Right lobe of liver (tissue), 6 donors: ENCODE measurements at regions not wholly inside any gene's neighbourhood (a gene's known extent, or its start where the extent isn't known, plus 50 kb on each side); places are given as distances from the start of the nearest gene placed in this dataset.

Experiments used
- ATAC-seq, 4 donors: fragments of 200-7000 bp; cut with Tn5 transposase; one replicate each; pipeline ENCODE4 v1.9.1; 2020; ENCODE audit warnings: mild to moderate bottlenecking in 4 of 4, moderate library complexity in 4 of 4
- DNase-seq, 3 donors: peaks; one replicate each; pipeline ENCODE4 v3.0.0-alpha.2; 2020
- H3K27ac ChIP-seq, 3 donors: fragments of 200-600 bp; one replicate each; pipeline ENCODE4 v1.8.0; 2022
- H3K27me3 ChIP-seq, 2 donors: fragments of 200-600 bp; one replicate each; pipeline ENCODE4 v1.8.0; 2022
- H3K36me3 ChIP-seq, 4 donors: fragments of 200-600 bp; sonication (generic) in 1 of 4; one replicate each; pipeline versions ENCODE4 v1.5.1 to v1.8.0; 2017 to 2022; ENCODE audit warnings: control low read depth in 1 of 4
- H3K4me1 ChIP-seq, 4 donors: fragments of 200-600 bp; sonication (generic) in 1 of 4; one replicate each; pipeline versions ENCODE4 v1.5.1 to v1.8.0; 2017 to 2022; ENCODE audit warnings: control low read depth in 1 of 4
- H3K4me3 ChIP-seq, 3 donors: fragments of 200-600 bp; one replicate each; pipeline ENCODE4 v1.8.0; 2022
- H3K9me3 ChIP-seq, 4 donors: fragments of 200-600 bp; sonication (generic) in 1 of 4; one replicate each; pipeline versions ENCODE4 v1.5.1 to v1.8.0; 2017 to 2022; ENCODE audit warnings: control low read depth in 1 of 4
- CTCF ChIP-seq, 4 donors: fragments of 200-600 bp in 3 of 4; fragments of 450-650 bp in 1 of 4; IDR thresholded peaks; one replicate each; pipeline versions ENCODE4 v1.5.1 to v1.8.0; 2016 to 2022; ENCODE audit warnings: antibody characterized with exemption in 4 of 4, mild to moderate bottlenecking in 2 of 4
- POLR2A ChIP-seq: fragments of 450-650 bp; IDR thresholded peaks from one replicate; pipeline ENCODE4 v1.6.1; 2017; ENCODE audit warnings: antibody characterized with exemption, mild to moderate bottlenecking
- WGBS: methylation state at CpG from one replicate; pipeline ENCODE4 v1.1.6; 2018; ENCODE audit warnings: low coverage, low lambda C conversion rate; ENCODE audit not compliant: insufficient coverage; ENCODE audit errors: missing lambda C conversion rate; 5-methylcytosine and 5-hydroxymethylcytosine counted together
- intact Hi-C, 2 donors: fragments of 100-400 bp; cut with DNase I; formaldehyde crosslinking; loops; one replicate each; pipeline versions ENCODE4 v1.11.2 to v1.14.1; 2022
- donor health status: DM: no; HTN: yes; CAD: no.
- donor health status: DM: no; HTN: no; CAD: no.
- donor health status: DM: no; HTN: no; CAD: no.
- donor health status: DM: no; HTN: yes; CAD: no.
- donor health status: DM: no; HTN: yes; CAD: no.

- no peaks in the 10 kb centered on the region for H3K9me3 ChIP-seq
- WGBS = 54% methylated on average over 6 of the region's 7 CpGs
- H3K27me3 ChIP-seq = no peaks in the 10 kb centered on the region
- ATAC-seq (peak in 1 of 4 donors; percentile 40), DNase-seq (no peak)
- TF ChIP-seq CTCF (IDR thresholded peaks at IDR 0.05) = no peak
- TF ChIP-seq POLR2A = no peak
- H3K27ac ChIP-seq = no peak overlapping the region
- no peaks in the 10 kb centered on the region for H3K36me3 ChIP-seq
- intact Hi-C loops = no loop called here
- no peak overlapping the region for H3K4me3 ChIP-seq
- H3K4me1 ChIP-seq = peaks cover 0 to 5% (median 0%) of the 10 kb centered on the region in 4 donors
Observed at GRCh38 chr20:7248281-7249201, 481.1 kb downstream of the BMP2 start.

- no peak overlapping the region for H3K4me3 ChIP-seq
- H3K4me1 ChIP-seq = peaks cover 0 to 9% (median 3%) of the 10 kb centered on the region in 4 donors
- no peaks in the 10 kb centered on the region for H3K27me3 ChIP-seq
- H3K9me3 ChIP-seq = no peaks in the 10 kb centered on the region
- DNase-seq = no peak
- no peak for ATAC-seq
- no peak overlapping the region for H3K27ac ChIP-seq
- 69% methylated on average over 2 of the region's 2 CpGs for WGBS
- TF ChIP-seq POLR2A = no peak
- no peak for TF ChIP-seq CTCF (IDR thresholded peaks at IDR 0.05)
- intact Hi-C loops = no loop called here
- H3K36me3 ChIP-seq = no peaks in the 10 kb centered on the region
Observed at GRCh38 chr20:7250337-7250736, 482.9 kb downstream of the BMP2 start.

- peaks cover 0 to 26% (median 12%) of the 10 kb centered on the region in 4 donors for H3K4me1 ChIP-seq
- peak overlapping the region in 1 of 3 donors; percentile 80 for H3K27ac ChIP-seq
- intact Hi-C loops = no loop called here
- ATAC-seq (no peak), DNase-seq (no peak)
- no peaks in the 10 kb centered on the region for H3K9me3 ChIP-seq
- TF ChIP-seq POLR2A = no peak
- no peak for TF ChIP-seq CTCF (IDR thresholded peaks at IDR 0.05)
- 63% methylated on average over 2 of the region's 2 CpGs for WGBS
- peak overlapping the region in 2 of 3 donors; percentile 53 to 61 for H3K4me3 ChIP-seq
- H3K27me3 ChIP-seq = no peaks in the 10 kb centered on the region
- no peaks in the 10 kb centered on the region for H3K36me3 ChIP-seq
Observed at GRCh38 chr20:7257099-7257498, 489.6 kb downstream of the BMP2 start.

GRCh38 chr20:7257692-7258466 lies 490.4 kb downstream of the BMP2 start:
- ATAC-seq = peak; percentile 95 to 100 (median 98)
- intact Hi-C loops = no loop called here
- Histone ChIP-seq H3K9me3 (no peaks in the 10 kb centered on the region), H3K4me1 (peaks cover 0 to 26% (median 12%) of the 10 kb centered on the region in 4 donors), H3K4me3 (peak overlapping the region; percentile 32 to 61 (median 53)), H3K27ac (peak overlapping the region; percentile 16 to 82 (median 80)), H3K27me3 (no peaks in the 10 kb centered on the region), H3K36me3 (no peaks in the 10 kb centered on the region)
- DNase-seq = peak; percentile 31 to 80 (median 68)
- TF ChIP-seq CTCF (IDR thresholded peaks at IDR 0.05) (no peak), POLR2A (peak; percentile 42)
- WGBS = 25% methylated on average over 3 of the region's 3 CpGs
